CMK (cell line): ENCODE measurements at regions not wholly inside any gene's neighbourhood (a gene's known extent, or its start where the extent isn't known, plus 50 kb on each side); places are given as distances from the start of the nearest gene placed in this dataset.

Experiments
- DNase-seq: peaks from one replicate; pipeline ENCODE4 v3.0.0-alpha.2; 2010; ENCODE audit warnings: low read depth

DNA sequence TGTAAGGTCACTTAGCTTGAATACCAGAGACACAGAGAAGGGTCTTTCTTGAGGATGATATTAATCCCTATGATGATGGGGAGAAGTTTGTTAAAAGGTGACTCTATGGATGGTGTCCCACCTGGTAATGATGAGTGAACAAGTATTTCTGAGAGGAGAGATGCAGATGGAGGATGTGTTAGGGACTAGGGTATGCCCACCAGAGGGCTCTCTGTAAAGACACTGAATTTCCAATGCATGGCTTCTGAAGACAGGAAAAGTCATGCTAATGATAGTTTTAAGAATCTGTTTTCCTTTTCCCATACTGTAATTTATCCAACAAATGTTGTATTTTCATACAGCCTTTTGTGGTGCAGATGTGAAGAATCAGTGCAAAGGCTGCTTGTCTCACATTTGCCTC, 1250.9 kb upstream of the CELF2 start:
- DNase-seq = no peak

DNA sequence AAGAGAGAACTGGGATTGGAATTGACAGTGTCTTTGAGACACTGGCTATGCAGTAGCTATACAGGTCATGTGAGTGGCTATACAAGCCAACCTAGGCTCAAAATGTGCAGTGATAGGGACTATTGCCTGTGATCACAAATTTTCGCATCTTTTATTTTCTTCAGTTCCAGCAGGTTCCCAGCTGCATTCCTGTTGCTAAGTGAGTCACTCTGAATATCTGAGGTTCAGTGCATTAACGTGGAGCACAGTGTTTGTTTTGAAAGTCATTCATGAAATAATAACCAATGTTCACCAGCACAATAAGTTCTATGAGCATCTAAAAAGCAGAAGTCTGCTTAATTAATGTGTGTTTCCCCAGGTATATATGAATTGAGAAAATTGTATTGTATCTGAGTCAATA, 1236.0 kb upstream of the CELF2 start:
- DNase-seq = no peak

DNA sequence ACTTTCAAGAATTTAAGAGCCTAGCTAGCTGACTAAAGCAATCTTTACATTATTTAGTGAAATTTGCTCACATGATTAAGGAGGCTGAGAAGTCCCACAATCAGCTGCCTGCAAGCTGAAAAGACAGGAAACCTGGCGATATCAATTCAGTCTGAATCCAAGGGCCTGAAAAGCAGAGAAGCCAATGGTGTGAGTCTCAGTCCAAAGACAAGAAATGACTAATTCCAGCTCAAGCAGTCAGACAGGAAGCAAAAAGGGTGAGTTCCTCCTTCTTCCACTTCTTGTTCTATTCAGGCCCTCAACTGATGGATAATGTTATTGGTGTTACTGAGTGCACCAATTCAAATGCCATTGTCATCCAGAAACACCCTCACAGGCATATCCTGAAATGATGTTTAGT, 1231.6 kb upstream of the CELF2 start:
- DNase-seq = no peak

GRCh38 chr10:9786576-9786975, 1231.1 kb upstream of the CELF2 start:
- no peak for DNase-seq

GRCh38 chr10:9789996-9790395, 1227.7 kb upstream of the CELF2 start:
- no peak for DNase-seq

- no peak for DNase-seq
These were observed 1225.5 kb upstream of the CELF2 start for GRCh38 chr10:9792181-9792580.

GRCh38 chr10:9796564-9796963, 1221.1 kb upstream of the CELF2 start:
- DNase-seq = no peak

GRCh38 chr10:9800011-9800410, 1217.7 kb upstream of the CELF2 start:
- no peak for DNase-seq

DNA sequence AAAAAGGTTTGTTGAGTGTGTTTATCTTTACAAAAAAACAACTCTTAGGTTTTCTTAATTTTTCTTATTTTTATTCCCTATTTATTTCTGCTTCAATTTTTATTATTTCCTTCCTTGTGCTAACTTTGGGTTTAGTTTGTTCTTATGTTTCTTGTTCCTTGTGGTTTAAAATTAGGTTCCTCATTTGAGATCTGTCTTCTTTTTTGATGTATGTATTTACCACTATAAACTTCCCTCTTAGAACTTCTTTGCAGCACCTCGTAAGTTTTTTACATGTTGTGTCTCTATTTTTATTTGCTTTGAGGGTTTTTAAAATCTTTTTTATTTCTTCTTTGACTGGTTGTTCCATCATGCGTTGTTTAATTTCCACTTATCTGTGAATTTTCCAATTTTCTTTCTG, 1217.1 kb upstream of the CELF2 start:
- no peak for DNase-seq

DNA sequence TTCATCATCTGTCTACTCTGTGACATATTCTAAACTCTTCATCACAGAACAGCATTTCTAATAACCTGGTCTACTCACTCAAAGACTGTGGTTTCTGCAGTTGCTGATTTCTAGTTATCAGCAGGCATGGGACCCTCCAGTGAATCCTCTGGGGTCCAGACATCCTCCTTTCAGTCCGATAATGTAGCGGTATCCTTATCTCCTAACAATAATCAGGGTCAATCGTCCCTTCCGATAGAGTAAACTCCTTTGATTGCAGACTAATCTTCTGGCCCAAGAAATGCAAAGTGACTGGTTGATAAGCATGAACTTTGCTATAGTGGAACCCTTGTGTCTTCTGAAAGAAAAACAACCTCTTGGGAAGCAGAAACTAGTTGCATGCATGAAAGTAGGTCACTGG, 1209.8 kb upstream of the CELF2 start:
- DNase-seq = peak; percentile 26

DNA sequence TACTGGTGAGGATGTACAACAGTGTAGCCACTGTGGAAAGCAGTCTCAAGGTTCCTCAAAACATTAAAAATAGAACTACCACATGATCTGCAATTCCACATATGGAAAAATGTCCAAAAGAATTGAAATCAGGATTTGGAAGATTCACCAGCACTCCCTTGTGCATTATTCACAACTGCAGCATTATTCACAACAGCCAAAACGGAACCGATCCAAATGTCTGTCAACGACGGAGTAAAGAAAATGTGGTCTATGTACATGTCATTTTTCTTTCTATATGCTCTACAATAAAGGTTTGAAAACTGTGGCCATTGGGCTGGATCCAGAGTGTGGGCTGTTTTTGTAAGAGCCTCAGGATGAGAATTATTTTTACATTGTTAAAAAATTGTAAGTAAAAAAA, 1206.1 kb upstream of the CELF2 start:
- DNase-seq = no peak

DNA sequence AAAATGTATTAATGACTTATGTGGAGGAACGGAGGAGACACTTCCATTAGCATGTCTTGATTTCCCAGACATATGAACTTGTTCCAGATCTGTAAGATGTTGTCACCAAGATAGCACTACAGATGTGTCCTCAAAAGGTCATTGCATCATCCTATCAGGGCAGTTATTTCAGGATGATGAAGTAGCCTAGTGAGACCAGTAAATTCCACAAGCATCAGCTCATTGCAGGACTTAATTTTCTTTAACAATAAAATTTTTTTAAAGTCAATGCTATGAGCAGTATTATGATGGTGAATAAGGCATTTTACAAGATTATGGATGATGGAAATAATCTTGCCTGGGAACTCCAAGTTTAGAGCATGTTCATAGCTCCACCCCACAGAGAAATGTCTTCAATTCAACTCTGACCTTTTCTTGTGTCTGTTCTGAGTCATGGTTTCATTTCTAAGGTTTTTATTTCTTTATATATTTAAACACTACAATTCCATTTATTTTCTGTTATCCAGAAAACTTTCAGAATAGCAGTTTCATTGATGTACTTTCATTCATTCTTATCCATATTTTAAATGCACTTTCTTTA, 1203.3 kb upstream of the CELF2 start:
- DNase-seq = no peak

GRCh38 chr10:9819756-9820494, 1197.7 kb upstream of the CELF2 start:
- DNase-seq = no peak

DNA sequence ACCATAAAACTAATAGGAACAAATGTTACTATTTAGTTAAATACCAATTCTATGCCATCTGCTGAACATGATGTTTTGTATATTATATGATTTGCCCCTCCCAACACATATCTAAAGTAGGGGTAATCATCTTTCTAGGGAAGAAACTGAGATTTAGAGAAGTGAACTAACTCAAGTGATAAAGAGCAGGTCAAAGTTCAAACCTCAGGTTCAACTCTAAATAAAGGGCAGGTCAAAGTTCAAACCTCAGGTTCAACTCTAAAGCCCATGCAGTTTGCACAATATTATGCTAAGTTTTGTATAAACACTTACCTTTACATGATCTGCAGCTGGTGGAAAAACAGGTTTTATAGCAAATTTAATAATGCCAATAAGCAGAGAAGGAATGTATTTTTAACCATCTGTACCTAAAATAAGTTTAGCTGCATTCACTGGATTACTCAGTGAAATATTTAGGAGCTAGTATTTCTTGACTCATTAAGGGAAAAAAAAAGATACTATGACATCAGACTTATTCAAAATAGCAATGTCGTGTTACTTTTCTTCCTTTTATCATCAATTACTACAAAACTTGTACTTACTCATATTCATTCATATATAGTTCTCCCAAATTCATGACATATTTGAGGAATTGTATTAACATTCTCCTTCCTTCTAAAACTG, 1194.3 kb upstream of the CELF2 start:
- DNase-seq = no peak

- DNase-seq = no peak
These were observed 1193.0 kb upstream of the CELF2 start for GRCh38 chr10:9824631-9825071.

DNA sequence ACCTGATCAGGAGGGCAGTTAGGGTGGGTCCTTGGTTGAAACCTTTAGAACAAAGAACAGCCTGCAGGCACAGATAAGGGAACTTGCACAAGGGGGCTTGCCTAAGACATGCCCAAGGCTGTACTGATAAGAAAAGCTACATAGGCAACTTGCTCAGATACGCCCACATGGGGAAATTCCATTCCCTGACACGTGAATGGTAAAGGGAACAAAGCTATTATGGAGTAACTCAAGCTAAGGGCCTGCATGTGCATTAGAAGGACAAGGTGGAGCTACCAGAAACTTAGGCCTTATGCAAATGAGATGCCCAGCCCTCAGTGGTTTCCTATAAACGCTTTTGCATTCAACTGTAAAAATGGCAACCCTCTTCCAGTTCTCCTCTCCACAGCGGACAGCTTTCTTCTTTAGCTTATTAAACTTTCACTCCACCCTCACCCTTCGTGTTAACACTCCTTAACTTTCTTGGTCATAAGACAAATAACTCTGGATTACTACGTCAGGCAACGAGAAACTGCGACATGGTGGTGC, 1192.1 kb upstream of the CELF2 start:
- DNase-seq = peak; percentile 75

DNA sequence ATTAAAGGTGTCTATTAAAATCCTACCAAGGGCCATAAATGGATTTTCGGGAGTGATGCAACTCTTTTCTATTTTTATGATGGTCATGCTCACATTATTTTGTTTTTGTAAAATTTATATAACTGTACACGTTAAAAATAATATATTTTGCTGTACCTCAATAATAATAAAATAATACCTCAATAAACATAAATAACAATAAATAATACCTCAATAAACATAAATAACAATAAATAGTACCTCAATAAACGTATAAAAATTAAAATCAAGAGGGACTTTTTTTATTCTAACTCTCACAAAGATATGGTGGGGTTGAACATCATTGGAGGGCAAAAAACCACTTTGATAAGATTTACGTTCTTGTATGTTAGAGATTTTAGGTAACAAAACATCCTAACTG, 1189.6 kb upstream of the CELF2 start:
- DNase-seq = no peak

DNA sequence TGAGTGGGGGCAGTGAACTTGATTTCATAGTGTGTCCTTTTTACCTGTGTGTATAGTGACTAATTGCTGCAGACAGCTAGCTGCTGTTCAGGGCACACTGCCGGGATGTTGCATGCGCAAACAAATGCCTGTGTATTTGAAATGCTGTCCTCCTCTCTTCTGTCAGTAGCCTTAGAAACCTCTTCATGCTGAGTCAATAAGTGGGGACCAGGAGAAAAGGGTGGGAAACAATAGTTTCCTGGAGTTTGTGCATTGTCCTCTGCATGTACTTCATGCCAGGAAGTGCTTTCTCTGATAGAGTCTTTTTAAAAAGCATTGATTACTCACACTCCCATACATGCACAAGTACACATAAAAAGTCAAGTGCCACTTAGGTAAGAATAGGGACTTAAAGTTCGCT, 1183.7 kb upstream of the CELF2 start:
- DNase-seq = no peak

- no peak for DNase-seq
These were observed 1183.2 kb upstream of the CELF2 start for GRCh38 chr10:9834434-9834833.

- DNase-seq = no peak
These were observed 1172.6 kb upstream of the CELF2 start for GRCh38 chr10:9845075-9845474.

DNA sequence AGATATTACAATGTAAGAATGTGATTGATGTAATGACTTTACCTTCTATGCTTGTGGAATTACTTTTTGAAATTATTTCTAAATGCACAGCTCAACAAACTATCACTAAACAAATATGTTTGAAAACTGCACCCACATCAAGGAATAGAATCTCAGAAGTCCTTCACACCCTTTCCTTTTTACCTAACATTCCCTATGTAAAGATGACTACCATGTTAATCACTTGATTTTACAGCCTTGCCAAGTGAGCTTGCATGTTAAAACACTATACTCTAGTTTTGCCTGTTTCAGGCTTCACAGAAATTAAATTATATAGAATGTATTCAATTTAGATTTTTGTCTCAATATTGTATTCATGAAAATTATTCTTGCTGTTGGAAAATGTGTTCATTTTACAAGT, 1169.4 kb upstream of the CELF2 start:
- no peak for DNase-seq

DNA sequence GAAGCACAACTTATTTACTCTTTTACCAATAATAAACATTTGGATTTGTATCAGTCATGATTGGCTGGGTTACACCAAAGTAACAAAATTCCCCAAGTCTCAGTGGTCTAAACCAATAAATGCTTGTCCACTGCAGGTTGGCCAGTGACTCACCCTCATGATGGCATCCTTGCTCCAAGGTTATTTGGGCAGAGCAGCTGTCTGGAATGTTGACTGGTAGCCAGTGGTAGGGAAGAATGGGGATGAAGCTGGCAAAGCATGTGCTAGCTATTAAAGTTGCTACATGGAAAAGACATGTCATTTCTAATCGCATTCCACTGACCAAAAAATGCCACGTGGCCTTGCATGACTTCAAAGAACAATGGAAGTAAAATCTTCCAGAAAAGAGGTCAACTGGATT, 1168.7 kb upstream of the CELF2 start:
- DNase-seq = no peak

- DNase-seq = no peak
These were observed 1167.3 kb upstream of the CELF2 start for GRCh38 chr10:9850415-9850814.
